Left ventricle myocardium inferior (tissue), 1 donor: ENCODE measurements at regions not wholly inside any gene's neighbourhood (a gene's known extent, or its start where the extent isn't known, plus 50 kb on each side); places are given as distances from the start of the nearest gene placed in this dataset.

Experiments
- DNase-seq: peaks from one replicate; pipeline ENCODE4 v3.0.0-alpha.2; 2020
- H3K27ac ChIP-seq: fragments of 200-600 bp; replicated peaks from 2 replicates; pipeline ENCODE4 v1.8.0; 2021
- H3K27me3 ChIP-seq: fragments of 200-600 bp; 2 replicates; pipeline ENCODE4 v1.8.0; 2021; ENCODE audit warnings: low read depth
- H3K36me3 ChIP-seq: fragments of 200-600 bp; 2 replicates; pipeline ENCODE4 v1.8.0; 2021
- H3K4me1 ChIP-seq: fragments of 200-600 bp; 2 replicates; pipeline ENCODE4 v1.8.0; 2021
- H3K4me3 ChIP-seq: fragments of 200-600 bp; 2 replicates; pipeline ENCODE4 v1.8.0; 2021; ENCODE audit warnings: mild to moderate bottlenecking, moderate library complexity
- H3K9me3 ChIP-seq: fragments of 200-600 bp; replicated peaks from 2 replicates; pipeline ENCODE4 v1.8.0; 2021
- intact Hi-C: fragments of 100-400 bp; cut with micrococcal nuclease; formaldehyde crosslinking; loops from one replicate; pipeline ENCODE4 v1.11.0; 2022
- TF ChIP-seq, protein P1 (sequence below): fragments of 200-600 bp; IDR thresholded peaks from 2 replicates; pipeline ENCODE4 v1.8.0; 2021; ENCODE audit warnings: antibody characterized with exemption, mild to moderate bottlenecking, borderline replicate concordance
- donor health status: DM: no; HTN: yes; CAD: no; lungs with severe emphysema.

DNA sequence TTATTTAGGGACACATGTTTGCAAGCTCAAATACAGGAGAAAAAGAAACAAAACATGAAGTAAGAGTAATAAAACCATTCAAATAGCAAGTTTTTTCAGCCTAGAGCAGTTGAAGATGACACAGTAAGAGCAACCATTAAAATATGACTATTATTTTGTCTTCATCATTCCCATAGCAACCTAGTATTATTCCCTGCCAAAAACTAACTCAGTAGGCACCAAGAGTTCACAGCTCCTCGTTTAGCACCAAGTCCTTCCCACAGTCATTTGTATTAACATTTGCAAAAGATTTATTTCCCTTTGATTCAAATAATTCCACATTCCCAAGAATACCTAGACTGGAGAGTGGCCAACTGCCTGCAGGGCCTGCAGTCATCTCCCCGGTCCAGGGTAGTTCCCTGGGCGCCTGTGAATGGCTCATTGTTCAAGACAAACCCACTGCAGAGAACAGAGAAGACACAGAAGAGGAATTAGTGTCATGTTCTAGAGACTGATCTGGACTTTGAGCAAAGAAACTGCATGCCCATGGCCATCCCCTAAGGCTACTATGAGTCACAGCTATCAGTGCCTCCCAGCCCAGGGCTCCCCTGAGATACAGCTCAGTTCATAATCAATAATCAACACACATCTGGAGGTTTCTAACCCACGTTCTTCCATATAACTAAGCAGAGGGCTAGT is 139.1 kb upstream of the MAP3K1 start:
- TF ChIP-seq, protein P1, sequence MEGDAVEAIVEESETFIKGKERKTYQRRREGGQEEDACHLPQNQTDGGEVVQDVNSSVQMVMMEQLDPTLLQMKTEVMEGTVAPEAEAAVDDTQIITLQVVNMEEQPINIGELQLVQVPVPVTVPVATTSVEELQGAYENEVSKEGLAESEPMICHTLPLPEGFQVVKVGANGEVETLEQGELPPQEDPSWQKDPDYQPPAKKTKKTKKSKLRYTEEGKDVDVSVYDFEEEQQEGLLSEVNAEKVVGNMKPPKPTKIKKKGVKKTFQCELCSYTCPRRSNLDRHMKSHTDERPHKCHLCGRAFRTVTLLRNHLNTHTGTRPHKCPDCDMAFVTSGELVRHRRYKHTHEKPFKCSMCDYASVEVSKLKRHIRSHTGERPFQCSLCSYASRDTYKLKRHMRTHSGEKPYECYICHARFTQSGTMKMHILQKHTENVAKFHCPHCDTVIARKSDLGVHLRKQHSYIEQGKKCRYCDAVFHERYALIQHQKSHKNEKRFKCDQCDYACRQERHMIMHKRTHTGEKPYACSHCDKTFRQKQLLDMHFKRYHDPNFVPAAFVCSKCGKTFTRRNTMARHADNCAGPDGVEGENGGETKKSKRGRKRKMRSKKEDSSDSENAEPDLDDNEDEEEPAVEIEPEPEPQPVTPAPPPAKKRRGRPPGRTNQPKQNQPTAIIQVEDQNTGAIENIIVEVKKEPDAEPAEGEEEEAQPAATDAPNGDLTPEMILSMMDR = no peak
- Histone ChIP-seq H3K27me3 (no peaks in the 10 kb centered on the region), H3K4me1 (peaks cover 5% of the 10 kb centered on the region), H3K36me3 (no peaks in the 10 kb centered on the region), H3K27ac (no peak overlapping the region), H3K4me3 (no peak overlapping the region), H3K9me3 (no peaks in the 10 kb centered on the region)
- intact Hi-C loops = no loop called here
- no peak for DNase-seq

DNA sequence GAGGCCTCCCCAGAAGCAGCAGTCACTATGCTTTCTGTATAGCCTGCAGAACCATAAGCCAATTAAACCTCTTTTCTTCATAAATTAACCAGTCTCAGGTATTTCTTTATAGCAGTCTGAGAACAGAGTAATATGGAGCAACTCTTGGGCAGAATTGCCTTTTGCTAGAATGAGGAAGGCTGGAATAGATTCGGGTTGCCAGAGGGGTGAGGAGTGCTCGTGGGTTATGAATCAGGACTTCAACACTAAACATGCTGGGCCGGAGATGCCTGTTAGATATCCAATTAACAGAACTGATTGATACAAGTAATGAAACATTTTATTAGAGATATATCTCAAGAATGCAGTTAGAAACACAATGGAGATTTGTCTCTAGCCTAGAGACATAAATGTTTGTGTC is 140.9 kb upstream of the MAP3K1 start:
- no peak for DNase-seq
- Histone ChIP-seq H3K4me3 (no peak overlapping the region), H3K9me3 (no peaks in the 10 kb centered on the region), H3K4me1 (peaks cover 13% of the 10 kb centered on the region), H3K27ac (no peak overlapping the region), H3K27me3 (no peaks in the 10 kb centered on the region), H3K36me3 (no peaks in the 10 kb centered on the region)
- TF ChIP-seq, protein P1 = no peak
- intact Hi-C loops = no loop called here

DNA sequence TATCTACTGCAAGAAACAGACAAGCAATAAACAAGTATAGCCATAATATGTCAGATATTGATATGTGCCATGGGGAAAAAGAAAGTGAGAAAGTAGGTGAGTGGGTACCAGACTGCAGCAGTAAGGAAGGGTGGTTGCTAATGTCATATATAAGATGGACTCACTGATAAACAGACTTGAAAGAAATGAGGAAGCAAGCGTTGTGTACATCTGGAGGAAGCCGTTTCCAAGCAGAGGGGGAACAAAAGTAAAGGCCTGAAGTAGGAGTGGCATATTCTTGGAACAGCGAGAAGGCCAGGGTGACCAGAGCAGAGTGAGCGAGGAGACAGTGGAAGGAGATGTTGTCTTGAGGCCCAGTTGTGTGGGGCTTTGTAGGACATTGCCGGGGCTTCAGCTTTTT is 142.2 kb upstream of the MAP3K1 start:
- Histone ChIP-seq H3K27me3 (no peaks in the 10 kb centered on the region), H3K36me3 (no peaks in the 10 kb centered on the region), H3K27ac (no peak overlapping the region), H3K9me3 (no peaks in the 10 kb centered on the region), H3K4me3 (no peak overlapping the region), H3K4me1 (peaks cover 13% of the 10 kb centered on the region)
- DNase-seq = no peak
- intact Hi-C loops = no loop called here
- TF ChIP-seq, protein P1 = no peak

DNA sequence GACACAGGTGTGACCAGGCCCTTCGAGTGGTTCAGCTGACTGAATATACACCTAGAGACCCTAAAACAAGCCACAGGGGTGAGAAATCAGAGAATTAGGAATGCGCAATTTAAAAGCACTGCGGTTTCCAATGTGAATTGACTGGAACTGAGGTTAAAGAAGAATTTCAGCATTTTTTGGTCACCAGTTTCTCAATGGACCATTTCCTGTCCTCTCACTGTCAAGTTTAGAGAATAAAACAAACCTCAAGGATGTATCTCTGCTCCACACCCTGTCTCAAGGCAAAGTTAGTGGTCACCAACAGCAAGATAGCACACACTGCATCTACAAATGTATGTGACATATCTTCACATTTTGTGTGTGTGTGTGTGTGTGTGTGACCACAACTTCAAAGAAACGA is 143.8 kb upstream of the MAP3K1 start:
- H3K27ac ChIP-seq = no peak overlapping the region
- TF ChIP-seq, protein P1 = no peak
- DNase-seq = no peak
- no peaks in the 10 kb centered on the region for H3K9me3 ChIP-seq
- peaks cover 8% of the 10 kb centered on the region for H3K4me1 ChIP-seq
- no peaks in the 10 kb centered on the region for H3K36me3 ChIP-seq
- no peak overlapping the region for H3K4me3 ChIP-seq
- H3K27me3 ChIP-seq = no peaks in the 10 kb centered on the region
- intact Hi-C loops = no loop called here

DNA sequence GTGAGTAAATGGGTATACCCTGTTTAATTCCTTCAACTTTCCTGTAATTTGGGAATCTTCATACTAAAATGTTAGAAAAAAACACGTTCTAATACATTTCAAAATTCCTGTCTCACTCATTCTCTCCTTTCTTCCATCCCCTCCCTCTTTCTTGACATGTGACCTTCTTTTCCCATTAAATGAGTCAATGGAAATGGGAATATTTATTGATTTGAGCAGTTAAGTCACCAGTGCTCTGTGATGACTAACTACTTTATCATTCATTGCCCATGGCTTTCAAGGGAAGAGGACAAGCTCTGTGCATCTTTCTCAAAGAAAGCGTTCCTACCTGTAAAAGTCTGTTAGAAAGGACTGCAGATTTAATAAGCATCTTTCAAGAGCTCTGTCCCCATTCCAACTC is 144.4 kb upstream of the MAP3K1 start:
- TF ChIP-seq, protein P1 = no peak
- H3K36me3 ChIP-seq = no peaks in the 10 kb centered on the region
- H3K4me3 ChIP-seq = no peak overlapping the region
- H3K27ac ChIP-seq = peak overlapping the region; percentile 50
- H3K4me1 ChIP-seq = peaks cover 8% of the 10 kb centered on the region
- no peaks in the 10 kb centered on the region for H3K27me3 ChIP-seq
- intact Hi-C loops = no loop called here
- DNase-seq = no peak
- no peaks in the 10 kb centered on the region for H3K9me3 ChIP-seq
